ENCODE measurements at regions not wholly inside any gene's neighbourhood (a gene's known extent, or its start where the extent isn't known, plus 50 kb on each side); places are given as distances from the start of the nearest gene placed in this dataset.

- TF ChIP-seq POLR2AphosphoS5 (IDR thresholded peaks at IDR 0.05; ENCODE audit: low read depth, low read length): no peak
- no peak for TF ChIP-seq POLR2A (IDR thresholded peaks at IDR 0.05; ENCODE audit: low read depth, low read length)
- TF ChIP-seq TAF1 (IDR thresholded peaks at IDR 0.05; ENCODE audit: low read depth, low read length): no peak
Measured at GRCh38 chr11:24082860-24083259, 414.0 kb upstream of the LUZP2 start.
